Transverse colon (tissue), 4 donors: ENCODE measurements at regions not wholly inside any gene's neighbourhood (a gene's known extent, or its start where the extent isn't known, plus 50 kb on each side); places are given as distances from the start of the nearest gene placed in this dataset.

Source experiments
- EP300 ChIP-seq: sonication (generic); formaldehyde crosslinking; IDR thresholded peaks from one replicate; pipeline ENCODE4 v1.6.1; 2017; ENCODE audit warnings: antibody characterized with exemption, low read depth
- POLR2A ChIP-seq: fragments of 450-650 bp; IDR thresholded peaks from one replicate; pipeline ENCODE4 v1.6.1; 2016; ENCODE audit warnings: antibody characterized with exemption, mild to moderate bottlenecking, moderate library complexity
- POLR2AphosphoS5 ChIP-seq, 3 donors: sonication (generic); formaldehyde crosslinking; IDR thresholded peaks; one replicate each; pipeline ENCODE4 v1.6.1; 2016; ENCODE audit warnings: antibody characterized with exemption in 3 of 3
- TF ChIP-seq, protein P1 (sequence below), 5 experiments: fragments of 200-600 bp in 3 of 5; fragments of 450-650 bp in 2 of 5; sonication (generic) in 3 of 5; IDR thresholded peaks; 1 replicate in 2 of 5; 2 replicates in 3 of 5; pipeline ENCODE4 v1.5.1; 2016 to 2017; ENCODE audit warnings: antibody characterized with exemption in 5 of 5, inconsistent platforms in 3 of 5, mild to moderate bottlenecking in 2 of 5, moderate library complexity in 1 of 5

GRCh38 chr2:160650196-160651118 lies 156.8 kb upstream of the RBMS1 start:
- TF ChIP-seq, protein P1, sequence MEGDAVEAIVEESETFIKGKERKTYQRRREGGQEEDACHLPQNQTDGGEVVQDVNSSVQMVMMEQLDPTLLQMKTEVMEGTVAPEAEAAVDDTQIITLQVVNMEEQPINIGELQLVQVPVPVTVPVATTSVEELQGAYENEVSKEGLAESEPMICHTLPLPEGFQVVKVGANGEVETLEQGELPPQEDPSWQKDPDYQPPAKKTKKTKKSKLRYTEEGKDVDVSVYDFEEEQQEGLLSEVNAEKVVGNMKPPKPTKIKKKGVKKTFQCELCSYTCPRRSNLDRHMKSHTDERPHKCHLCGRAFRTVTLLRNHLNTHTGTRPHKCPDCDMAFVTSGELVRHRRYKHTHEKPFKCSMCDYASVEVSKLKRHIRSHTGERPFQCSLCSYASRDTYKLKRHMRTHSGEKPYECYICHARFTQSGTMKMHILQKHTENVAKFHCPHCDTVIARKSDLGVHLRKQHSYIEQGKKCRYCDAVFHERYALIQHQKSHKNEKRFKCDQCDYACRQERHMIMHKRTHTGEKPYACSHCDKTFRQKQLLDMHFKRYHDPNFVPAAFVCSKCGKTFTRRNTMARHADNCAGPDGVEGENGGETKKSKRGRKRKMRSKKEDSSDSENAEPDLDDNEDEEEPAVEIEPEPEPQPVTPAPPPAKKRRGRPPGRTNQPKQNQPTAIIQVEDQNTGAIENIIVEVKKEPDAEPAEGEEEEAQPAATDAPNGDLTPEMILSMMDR (IDR thresholded peaks at IDR 0.05), result no peak
- TF ChIP-seq POLR2A (no peak), EP300 (no peak), POLR2AphosphoS5 (IDR thresholded peaks at IDR 0.05) (no peak)
